AG10803 (cell line): ENCODE measurements at regions not wholly inside any gene's neighbourhood (a gene's known extent, or its start where the extent isn't known, plus 50 kb on each side); places are given as distances from the start of the nearest gene placed in this dataset.
"Not testable (repeated sequence)": the region's sequence is repeated elsewhere in the genome, so short reads cannot be mapped to it uniquely, and the experiment has no call there.

Experiments used
- DNase-seq: peaks from one replicate; pipeline ENCODE4 v3.0.0; 2010; ENCODE audit warnings: low read depth
- H3K4me3 ChIP-seq: 2 replicates; pipeline ENCODE4 v1.5.1; 2011; ENCODE audit warnings: mild to moderate bottlenecking, low read length, control low read depth
- CTCF ChIP-seq: conservative IDR thresholded peaks from 2 replicates; pipeline ENCODE4 v1.5.1; 2011; ENCODE audit warnings: mild to moderate bottlenecking, low read length, control low read depth, inconsistent platforms

GRCh38 chr2:187686416-187687024 lies 132.3 kb upstream of the TFPI start:
- H3K4me3 ChIP-seq = no peak overlapping the region
- TF ChIP-seq CTCF = no peak
- DNase-seq = no peak

GRCh38 chr2:187687585-187687984 lies 133.3 kb upstream of the TFPI start:
- no peak for TF ChIP-seq CTCF
- no peak for DNase-seq
- H3K4me3 ChIP-seq = no peak overlapping the region

GRCh38 chr2:187689372-187689771 lies 135.1 kb upstream of the TFPI start:
- no peak for DNase-seq
- H3K4me3 ChIP-seq = no peak overlapping the region
- TF ChIP-seq CTCF = no peak

- DNase-seq = no peak
- TF ChIP-seq CTCF = no peak
- H3K4me3 ChIP-seq = no peak overlapping the region
Observed at GRCh38 chr2:187693923-187694322, 139.7 kb upstream of the TFPI start.

GRCh38 chr2:187696644-187697043 lies 142.4 kb upstream of the TFPI start:
- not testable (repeated sequence) for DNase-seq, H3K4me3 ChIP-seq

- no peak overlapping the region for H3K4me3 ChIP-seq
- no peak for TF ChIP-seq CTCF
- DNase-seq = peak; percentile 3
Observed at GRCh38 chr2:187698374-187699110, 144.3 kb upstream of the TFPI start.

GRCh38 chr2:187702157-187702556 lies 147.9 kb upstream of the TFPI start:
- TF ChIP-seq CTCF = no peak
- H3K4me3 ChIP-seq = no peak overlapping the region
- no peak for DNase-seq
